ENCODE measurements at regions not wholly inside any gene's neighbourhood (a gene's known extent, or its start where the extent isn't known, plus 50 kb on each side); places are given as distances from the start of the nearest gene placed in this dataset.

- Histone ChIP-seq H3K4me1 (ENCODE audit: insufficient read depth, low read length) (peaks cover 15% of the 10 kb centered on the region), H3K9me3 (ENCODE audit: low read length) (no peaks in the 10 kb centered on the region), H3K27me3 (ENCODE audit: control insufficient read depth in 1 of 2, insufficient read depth in 2 of 2, low read length in 2 of 2) (peaks cover 2 to 57% of the 10 kb centered on the region in 2 experiments; a peak in 3 of 5 replicates), H3K27ac (ENCODE audit: extremely low read length, insufficient read depth, low read length) (no peak overlapping the region), H3K36me3 (replicated peaks in 1 of 2; ENCODE audit: control insufficient read depth in 1 of 2, insufficient read depth in 2 of 2, low read length in 2 of 2) (no peaks in the 10 kb centered on the region), H3K79me2 (ENCODE audit: insufficient read depth, low read length) (no peaks in the 10 kb centered on the region), H3K4me2 (ENCODE audit: low read depth, low read length) (no peak overlapping the region), H4K20me1 (ENCODE audit: insufficient read depth, low read length) (peaks cover 3% of the 10 kb centered on the region; the same call in 1 of the 2 replicates), H3K9ac (ENCODE audit: insufficient read depth, low read depth, low read length) (no peak overlapping the region), H2AFZ (ENCODE audit: low read length) (no peak overlapping the region), H3K4me3 (replicated peaks in 1 of 3; ENCODE audit: insufficient read depth in 1 of 3, low read depth in 2 of 3, low read length in 3 of 3) (no peak overlapping the region)
- ChIA-PET POLR2A (no interaction called here), CTCF (ENCODE audit: low intra/inter-chr PET ratio, low total read pairs) (no interaction called here)
- in situ Hi-C loops (cut with HindIII; ENCODE audit: extremely low pct_ligation_motif_present, low pct_unique_long_range_greater_than_20kb) (no loop called here), intact Hi-C loops (cut with micrococcal nuclease; ENCODE audit: unreplicated experiment) (no loop called here)
- BruUV-seq (replicated peaks), result no TSS peak
- TF ChIP-seq PTBP1 (IDR thresholded peaks at IDR 0.05; ENCODE audit: low read depth, low read length, poor library complexity, severe bottlenecking) (no peak), ZBTB33 (CRISPR knock-in tag; IDR thresholded peaks at IDR 0.05) (no peak), ARID5B (CRISPR knock-in tag; IDR thresholded peaks at IDR 0.05) (no peak), ZNF609 (CRISPR knock-in tag; IDR thresholded peaks at IDR 0.05; ENCODE audit: borderline replicate concordance) (no peak)
- no peak for DNase-seq (ENCODE audit: low spot score)
- FAIRE-seq, result no peak
- 42% methylated on average over 11 of the region's 11 CpGs for WGBS (ENCODE audit: low lambda C conversion rate)
- ATAC-seq, result no peak
Observed at GRCh38 chr5:1671351-1671750, 128.3 kb downstream of the MRPL36 start.

Measured in HepG2 (cell line).